ENCODE measurements at regions not wholly inside any gene's neighbourhood (a gene's known extent, or its start where the extent isn't known, plus 50 kb on each side); places are given as distances from the start of the nearest gene placed in this dataset.
A peak's percentile ranks its signal among the peaks of the same experiment; 100 is the strongest.

DNA sequence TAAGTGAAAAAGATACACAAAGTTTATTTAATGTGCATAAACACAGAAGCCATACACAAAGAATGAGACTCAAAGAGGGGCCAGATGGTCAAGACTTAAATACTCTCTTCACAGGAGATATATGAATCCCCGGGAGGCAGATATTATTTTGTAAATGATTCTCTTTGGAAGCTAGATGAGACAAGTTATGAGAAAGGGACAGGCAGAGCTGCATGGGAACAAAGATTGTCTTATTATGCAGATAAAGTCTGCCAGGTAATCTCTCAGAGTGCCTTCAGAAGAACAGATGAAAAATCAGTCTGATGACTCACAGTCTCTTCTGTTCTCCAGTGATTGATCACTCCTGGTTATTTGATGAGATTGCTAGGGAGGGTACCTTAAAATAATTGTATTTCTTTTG is 89.0 kb downstream of the NAF1 start:
- no peaks in the 10 kb centered on the region for H3K4me1 ChIP-seq
- no peaks in the 10 kb centered on the region for H3K9me3 ChIP-seq
- TF ChIP-seq POLR2AphosphoS5 (IDR thresholded peaks at IDR 0.05) (no peak), EP300 (IDR thresholded peaks at IDR 0.05) (no peak), POLR2A (IDR thresholded peaks at IDR 0.05) (no peak)
- TF ChIP-seq, protein P1, sequence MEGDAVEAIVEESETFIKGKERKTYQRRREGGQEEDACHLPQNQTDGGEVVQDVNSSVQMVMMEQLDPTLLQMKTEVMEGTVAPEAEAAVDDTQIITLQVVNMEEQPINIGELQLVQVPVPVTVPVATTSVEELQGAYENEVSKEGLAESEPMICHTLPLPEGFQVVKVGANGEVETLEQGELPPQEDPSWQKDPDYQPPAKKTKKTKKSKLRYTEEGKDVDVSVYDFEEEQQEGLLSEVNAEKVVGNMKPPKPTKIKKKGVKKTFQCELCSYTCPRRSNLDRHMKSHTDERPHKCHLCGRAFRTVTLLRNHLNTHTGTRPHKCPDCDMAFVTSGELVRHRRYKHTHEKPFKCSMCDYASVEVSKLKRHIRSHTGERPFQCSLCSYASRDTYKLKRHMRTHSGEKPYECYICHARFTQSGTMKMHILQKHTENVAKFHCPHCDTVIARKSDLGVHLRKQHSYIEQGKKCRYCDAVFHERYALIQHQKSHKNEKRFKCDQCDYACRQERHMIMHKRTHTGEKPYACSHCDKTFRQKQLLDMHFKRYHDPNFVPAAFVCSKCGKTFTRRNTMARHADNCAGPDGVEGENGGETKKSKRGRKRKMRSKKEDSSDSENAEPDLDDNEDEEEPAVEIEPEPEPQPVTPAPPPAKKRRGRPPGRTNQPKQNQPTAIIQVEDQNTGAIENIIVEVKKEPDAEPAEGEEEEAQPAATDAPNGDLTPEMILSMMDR (IDR thresholded peaks at IDR 0.05), result no peak
- DNase-seq (ENCODE audit: low spot score in 2 of 2), result no peak
- H3K27ac ChIP-seq, result no peak overlapping the region
- 78% methylated on average over 1 of the region's 1 CpG for WGBS
- no peak overlapping the region for H3K4me3 ChIP-seq
- H3K27me3 ChIP-seq, result no peaks in the 10 kb centered on the region
- H3K36me3 ChIP-seq, result no peaks in the 10 kb centered on the region

DNA sequence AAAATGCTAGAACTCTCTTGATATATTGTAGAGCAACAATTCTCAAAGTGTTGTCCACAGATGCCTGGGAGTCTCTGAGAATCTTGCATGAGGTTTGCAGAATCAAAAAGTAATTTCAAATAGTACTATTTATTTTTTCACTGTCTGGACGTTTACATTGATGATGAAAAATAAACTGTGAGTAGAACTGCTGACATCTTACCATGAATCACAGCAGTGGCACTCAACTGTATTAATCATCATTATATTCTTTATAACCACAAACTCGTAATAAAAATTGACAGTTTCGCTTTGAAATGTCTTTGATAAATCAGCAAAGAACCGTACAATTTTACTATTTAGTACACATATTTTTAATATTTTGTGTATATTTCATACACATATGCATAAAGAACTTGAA is 94.5 kb downstream of the NAF1 start:
- no peak for DNase-seq (ENCODE audit: low spot score in 2 of 2)
- Histone ChIP-seq H3K36me3 (no peaks in the 10 kb centered on the region), H3K27me3 (no peaks in the 10 kb centered on the region), H3K4me1 (no peaks in the 10 kb centered on the region), H3K9me3 (no peaks in the 10 kb centered on the region), H3K27ac (no peak overlapping the region), H3K4me3 (no peak overlapping the region)
- no peak for TF ChIP-seq POLR2AphosphoS5 (IDR thresholded peaks at IDR 0.05)
- no peak for TF ChIP-seq POLR2A (IDR thresholded peaks at IDR 0.05)
- TF ChIP-seq, protein P1 (IDR thresholded peaks at IDR 0.05), result no peak
- TF ChIP-seq EP300 (IDR thresholded peaks at IDR 0.05), result no peak
- 67% methylated on average over 4 of the region's 4 CpGs for WGBS

DNA sequence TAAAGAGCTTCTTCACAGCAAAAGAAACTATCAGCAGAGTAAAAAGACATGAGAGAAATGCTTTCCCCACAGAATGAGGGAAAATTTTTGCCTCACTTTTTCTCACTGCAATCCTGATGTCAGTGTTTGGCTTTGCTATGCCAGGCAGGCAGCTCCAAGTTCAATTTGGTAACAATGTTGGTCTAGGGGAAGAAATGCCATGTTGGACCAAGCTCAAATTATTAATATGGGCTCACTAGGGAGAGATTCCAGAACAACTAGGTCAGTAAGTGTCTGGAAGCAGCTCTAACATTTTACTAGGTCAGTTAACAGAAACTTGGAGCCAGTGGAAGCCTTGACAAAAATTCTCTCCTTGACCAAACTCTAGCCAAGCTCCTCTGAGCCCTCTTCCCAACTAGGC is 95.4 kb downstream of the NAF1 start:
- Histone ChIP-seq H3K36me3 (no peaks in the 10 kb centered on the region), H3K27me3 (no peaks in the 10 kb centered on the region), H3K27ac (no peak overlapping the region), H3K4me1 (no peaks in the 10 kb centered on the region), H3K4me3 (no peak overlapping the region), H3K9me3 (no peaks in the 10 kb centered on the region)
- TF ChIP-seq EP300 (IDR thresholded peaks at IDR 0.05), result no peak
- TF ChIP-seq, protein P1 (IDR thresholded peaks at IDR 0.05), result no peak
- TF ChIP-seq POLR2A (IDR thresholded peaks at IDR 0.05), result no peak
- TF ChIP-seq POLR2AphosphoS5 (IDR thresholded peaks at IDR 0.05), result no peak
- no peak for DNase-seq (ENCODE audit: low spot score in 2 of 2)

DNA sequence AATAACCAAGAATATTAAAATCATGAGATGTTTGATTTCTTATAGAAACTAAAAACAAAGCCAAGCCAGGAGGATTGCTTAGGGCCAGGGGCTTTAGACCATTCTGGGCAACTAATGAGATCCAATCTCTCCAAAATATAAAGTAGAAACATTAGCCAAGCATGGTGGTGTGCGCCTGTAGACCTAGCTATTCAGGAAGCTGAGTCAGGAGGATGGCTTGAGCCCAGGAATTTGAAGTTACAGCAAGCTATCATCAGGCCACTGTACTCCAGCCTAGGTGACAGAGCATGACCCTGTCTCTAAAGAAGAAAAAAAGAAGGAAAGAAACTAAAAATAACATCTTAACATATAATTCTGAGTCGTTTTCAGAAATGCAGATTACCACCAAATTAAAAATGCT is 96.7 kb downstream of the NAF1 start:
- DNase-seq (ENCODE audit: low spot score in 2 of 2), result no peak
- no peak overlapping the region for H3K27ac ChIP-seq
- H3K9me3 ChIP-seq, result no peaks in the 10 kb centered on the region
- H3K4me3 ChIP-seq, result no peak overlapping the region
- no peaks in the 10 kb centered on the region for H3K36me3 ChIP-seq
- no peaks in the 10 kb centered on the region for H3K27me3 ChIP-seq
- no peak for TF ChIP-seq EP300 (IDR thresholded peaks at IDR 0.05)
- WGBS, result 74% methylated on average over 2 of the region's 2 CpGs
- H3K4me1 ChIP-seq, result no peaks in the 10 kb centered on the region

DNA sequence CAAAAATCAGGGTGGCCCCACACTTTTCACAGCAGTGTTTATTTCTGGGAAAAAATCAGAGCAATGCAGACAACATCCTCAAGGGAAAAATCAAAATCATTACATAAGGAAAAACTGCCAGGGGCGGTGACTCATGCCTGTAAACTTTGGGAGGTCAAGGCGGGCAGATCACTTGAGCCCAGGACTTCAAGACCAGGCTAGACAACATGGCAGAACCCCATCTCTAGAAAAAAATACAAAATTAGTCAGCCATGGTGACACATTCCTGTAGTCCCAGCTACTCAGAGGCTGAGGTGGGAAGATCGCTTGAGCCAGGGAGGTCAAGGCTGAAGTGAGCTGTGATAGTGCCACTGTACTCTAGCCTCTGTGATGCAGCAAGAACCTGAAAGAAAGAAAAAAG is 102.8 kb downstream of the NAF1 start:
- WGBS, result 68% methylated on average over 3 of the region's 3 CpGs
- H3K4me1 ChIP-seq, result no peaks in the 10 kb centered on the region
- no peak for DNase-seq (ENCODE audit: low spot score in 2 of 2)
- no peaks in the 10 kb centered on the region for H3K9me3 ChIP-seq
- H3K27me3 ChIP-seq, result no peaks in the 10 kb centered on the region
- H3K27ac ChIP-seq, result no peak overlapping the region
- H3K36me3 ChIP-seq, result no peaks in the 10 kb centered on the region
- no peak overlapping the region for H3K4me3 ChIP-seq
- TF ChIP-seq POLR2A (IDR thresholded peaks at IDR 0.05) (no peak), EP300 (IDR thresholded peaks at IDR 0.05) (no peak), POLR2AphosphoS5 (IDR thresholded peaks at IDR 0.05) (no peak)
- TF ChIP-seq, protein P1 (IDR thresholded peaks at IDR 0.05), result no peak

DNA sequence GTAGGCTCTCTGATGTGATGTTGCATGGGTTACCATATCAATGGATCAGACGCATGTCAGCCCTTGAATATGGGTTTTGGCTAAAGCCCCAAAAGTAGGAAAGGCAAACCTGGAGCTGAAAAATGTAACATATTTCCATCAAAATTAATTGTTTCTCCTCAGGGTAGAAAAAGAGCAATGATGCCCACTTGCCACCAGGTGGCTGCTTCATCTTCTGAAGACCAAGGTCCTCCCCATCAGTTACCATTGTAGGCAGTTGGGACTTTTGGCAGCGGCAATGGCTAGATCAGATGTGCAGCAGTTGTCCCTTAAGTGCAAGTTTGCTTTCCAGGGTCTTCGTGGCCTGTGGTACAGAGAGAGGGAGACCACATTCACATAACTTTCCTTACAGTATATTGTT is 118.2 kb downstream of the NAF1 start:
- no peak for DNase-seq (ENCODE audit: low spot score in 2 of 2)
- no peaks in the 10 kb centered on the region for H3K27me3 ChIP-seq
- no peak overlapping the region for H3K27ac ChIP-seq
- H3K9me3 ChIP-seq, result no peaks in the 10 kb centered on the region
- no peaks in the 10 kb centered on the region for H3K4me1 ChIP-seq
- no peaks in the 10 kb centered on the region for H3K36me3 ChIP-seq
- WGBS, result 84% methylated on average over 3 of the region's 3 CpGs
- H3K4me3 ChIP-seq, result no peak overlapping the region
- TF ChIP-seq, protein P1 (IDR thresholded peaks at IDR 0.05), result peak in 1 of 2 donors; percentile 17
- no peak for TF ChIP-seq EP300 (IDR thresholded peaks at IDR 0.05)
